ENCODE measurements at regions not wholly inside any gene's neighbourhood (a gene's known extent, or its start where the extent isn't known, plus 50 kb on each side); places are given as distances from the start of the nearest gene placed in this dataset.

GRCh38 chr6:100099189-100100074 lies 105.4 kb upstream of the MCHR2 start:
- no peaks in the 10 kb centered on the region for H3K4me1 ChIP-seq (ENCODE audit: low read depth)
- H3K36me3 ChIP-seq (ENCODE audit: low read depth) = no peaks in the 10 kb centered on the region
- ATAC-seq (no peak), DNase-seq (no peak)
- no peaks in the 10 kb centered on the region for H3K9me3 ChIP-seq
- intact Hi-C loops (cut with DNase I, micrococcal nuclease) = no loop called here
- TF ChIP-seq, protein P1, sequence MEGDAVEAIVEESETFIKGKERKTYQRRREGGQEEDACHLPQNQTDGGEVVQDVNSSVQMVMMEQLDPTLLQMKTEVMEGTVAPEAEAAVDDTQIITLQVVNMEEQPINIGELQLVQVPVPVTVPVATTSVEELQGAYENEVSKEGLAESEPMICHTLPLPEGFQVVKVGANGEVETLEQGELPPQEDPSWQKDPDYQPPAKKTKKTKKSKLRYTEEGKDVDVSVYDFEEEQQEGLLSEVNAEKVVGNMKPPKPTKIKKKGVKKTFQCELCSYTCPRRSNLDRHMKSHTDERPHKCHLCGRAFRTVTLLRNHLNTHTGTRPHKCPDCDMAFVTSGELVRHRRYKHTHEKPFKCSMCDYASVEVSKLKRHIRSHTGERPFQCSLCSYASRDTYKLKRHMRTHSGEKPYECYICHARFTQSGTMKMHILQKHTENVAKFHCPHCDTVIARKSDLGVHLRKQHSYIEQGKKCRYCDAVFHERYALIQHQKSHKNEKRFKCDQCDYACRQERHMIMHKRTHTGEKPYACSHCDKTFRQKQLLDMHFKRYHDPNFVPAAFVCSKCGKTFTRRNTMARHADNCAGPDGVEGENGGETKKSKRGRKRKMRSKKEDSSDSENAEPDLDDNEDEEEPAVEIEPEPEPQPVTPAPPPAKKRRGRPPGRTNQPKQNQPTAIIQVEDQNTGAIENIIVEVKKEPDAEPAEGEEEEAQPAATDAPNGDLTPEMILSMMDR (IDR thresholded peaks at IDR 0.05) = no peak
- H3K4me3 ChIP-seq = no peak overlapping the region

- TF ChIP-seq, protein P1 (IDR thresholded peaks at IDR 0.05) = no peak
- DNase-seq = no peak
- Histone ChIP-seq H3K36me3 (ENCODE audit: low read depth) (no peaks in the 10 kb centered on the region), H3K4me1 (ENCODE audit: low read depth) (no peaks in the 10 kb centered on the region), H3K4me3 (no peak overlapping the region), H3K9me3 (no peaks in the 10 kb centered on the region)
- no peak for ATAC-seq
- intact Hi-C loops (cut with DNase I, micrococcal nuclease) = no loop called here
Observed at GRCh38 chr6:100096936-100097335, 102.9 kb upstream of the MCHR2 start.

- no peak overlapping the region for H3K4me3 ChIP-seq
- DNase-seq (no peak), ATAC-seq (no peak)
- intact Hi-C loops (cut with DNase I, micrococcal nuclease) = no loop called here
- TF ChIP-seq, protein P1 (IDR thresholded peaks at IDR 0.05) = no peak
- H3K4me1 ChIP-seq (ENCODE audit: low read depth) = no peaks in the 10 kb centered on the region
- H3K36me3 ChIP-seq (ENCODE audit: low read depth) = no peaks in the 10 kb centered on the region
- no peaks in the 10 kb centered on the region for H3K9me3 ChIP-seq
Observed at GRCh38 chr6:100096341-100096740, 102.3 kb upstream of the MCHR2 start.

- TF ChIP-seq, protein P1 (IDR thresholded peaks at IDR 0.05) = no peak
- DNase-seq (no peak), ATAC-seq (no peak)
- Histone ChIP-seq H3K4me1 (ENCODE audit: low read depth) (no peaks in the 10 kb centered on the region), H3K36me3 (ENCODE audit: low read depth) (no peaks in the 10 kb centered on the region), H3K4me3 (no peak overlapping the region), H3K9me3 (no peaks in the 10 kb centered on the region)
- intact Hi-C loops (cut with DNase I, micrococcal nuclease) = no loop called here
Observed at GRCh38 chr6:100093405-100093804, 99.4 kb upstream of the MCHR2 start.

GRCh38 chr6:100088009-100088408 lies 94.0 kb upstream of the MCHR2 start:
- no peak for DNase-seq

More at GRCh38 chr6:100088009-100088408, 94.0 kb upstream of the MCHR2 start:
- Histone ChIP-seq H3K4me3 (no peak overlapping the region), H3K36me3 (ENCODE audit: low read depth) (no peaks in the 10 kb centered on the region), H3K9me3 (no peaks in the 10 kb centered on the region), H3K4me1 (ENCODE audit: low read depth) (no peaks in the 10 kb centered on the region)
- TF ChIP-seq, protein P1 (IDR thresholded peaks at IDR 0.05) = no peak
- ATAC-seq = no peak
- intact Hi-C loops (cut with DNase I, micrococcal nuclease) = no loop called here

All from mucosa of descending colon (tissue), 3 donors.